Endodermal cell (in vitro differentiated cells): ENCODE measurements at regions not wholly inside any gene's neighbourhood (a gene's known extent, or its start where the extent isn't known, plus 50 kb on each side); places are given as distances from the start of the nearest gene placed in this dataset.

Experiments
- DNase-seq: peaks from one replicate; pipeline ENCODE4 v3.0.0-alpha.2; 2017
- H3K27ac ChIP-seq: 2 replicates; pipeline ENCODE4 v1.5.1; 2013; ENCODE audit warnings: mild to moderate bottlenecking, low read depth, low read length, moderate library complexity
- H3K27me3 ChIP-seq: 2 replicates; pipeline ENCODE4 v1.6.1; 2013; ENCODE audit warnings: mild to moderate bottlenecking, low read length, moderate library complexity; ENCODE audit not compliant: insufficient read depth, control insufficient read depth, poor library complexity, severe bottlenecking
- H3K36me3 ChIP-seq: 2 replicates; pipeline ENCODE4 v1.7.0; 2013; ENCODE audit warnings: mild to moderate bottlenecking, low read length, moderate library complexity; ENCODE audit not compliant: control insufficient read depth, insufficient read depth
- H3K4me1 ChIP-seq: one replicate; pipeline ENCODE4 v1.7.0; 2013; ENCODE audit warnings: low read length; ENCODE audit not compliant: control insufficient read depth, insufficient read depth
- H3K4me3 ChIP-seq: 2 replicates; pipeline ENCODE4 v1.5.1; 2013; ENCODE audit warnings: mild to moderate bottlenecking, low read length, moderate library complexity
- H3K9ac ChIP-seq: 2 replicates; pipeline ENCODE4 v1.6.1; 2013; ENCODE audit warnings: mild to moderate bottlenecking, low read length, moderate library complexity; ENCODE audit not compliant: poor library complexity, severe bottlenecking; ENCODE audit errors: extremely low read depth
- H3K9me3 ChIP-seq: 2 replicates; pipeline ENCODE4 v1.6.1; 2013; ENCODE audit warnings: mild to moderate bottlenecking, low read length, moderate library complexity; ENCODE audit not compliant: control insufficient read depth
- H3K27ac Mint-ChIP-seq: 2 replicates; pipeline ENCODE4 v1.8.0; 2020; ENCODE audit warnings: mixed read lengths
- H3K27me3 Mint-ChIP-seq: 2 replicates; pipeline ENCODE4 v1.8.0; 2021; ENCODE audit warnings: mild to moderate bottlenecking, mixed read lengths; ENCODE audit not compliant: insufficient read depth
- H3K36me3 Mint-ChIP-seq: 2 replicates; pipeline ENCODE4 v1.8.0; 2020; ENCODE audit warnings: low read depth, mixed read lengths
- H3K4me1 Mint-ChIP-seq: 2 replicates; pipeline ENCODE4 v1.8.0; 2020; ENCODE audit warnings: mixed read lengths
- H3K4me3 Mint-ChIP-seq: 2 replicates; pipeline ENCODE4 v1.8.0; 2020; ENCODE audit warnings: mild to moderate bottlenecking, moderate library complexity, mixed read lengths
- H3K9me3 Mint-ChIP-seq: 2 replicates; pipeline ENCODE4 v1.8.0; 2020; ENCODE audit warnings: mild to moderate bottlenecking, mixed read lengths
- CTCF ChIP-seq: fragments of 200-600 bp; sonication (generic); conservative IDR thresholded peaks from 2 replicates; pipeline ENCODE4 v1.5.0; 2021; ENCODE audit warnings: antibody characterized with exemption, mild to moderate bottlenecking
- WGBS, 2 experiments: methylation state at CpG; one replicate each; pipeline versions ENCODE4 v1.1.5 to v1.1.7; 2013; ENCODE audit warnings: missing lambda C conversion rate in 2 of 2, mixed read lengths in 1 of 2; ENCODE audit not compliant: insufficient coverage in 1 of 2, insufficient read length in 1 of 2; 5-methylcytosine and 5-hydroxymethylcytosine counted together

DNA sequence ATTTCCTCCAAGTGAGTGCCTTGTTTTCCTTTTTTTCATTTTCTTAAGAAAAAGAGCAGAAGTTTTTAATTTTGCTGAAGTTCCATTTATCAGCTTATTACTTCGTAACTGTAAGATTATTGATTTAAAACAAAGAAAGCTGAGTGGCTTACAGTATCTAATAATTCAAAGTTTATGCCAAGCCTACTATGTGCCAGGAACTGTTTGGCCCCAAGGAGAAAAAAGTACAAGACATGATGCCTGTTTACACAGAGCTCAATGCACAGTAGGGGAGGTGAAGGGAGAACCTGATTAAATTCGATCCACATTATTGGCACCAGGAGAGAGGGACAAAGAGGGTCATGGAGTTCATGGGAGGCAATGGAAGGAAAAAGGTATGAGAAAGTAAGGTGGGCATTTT is 419.3 kb upstream of the ZMIZ1 start:
- peaks cover 11% of the 10 kb centered on the region for H3K9me3 Mint-ChIP-seq
- 79 to 92% methylated on average over 2 of the region's 2 CpGs for WGBS, 2 experiments
- H3K4me1 Mint-ChIP-seq, result peaks cover 5% of the 10 kb centered on the region
- no peak overlapping the region for H3K27ac Mint-ChIP-seq
- DNase-seq, result no peak
- H3K27me3 ChIP-seq, result peaks cover 3% of the 10 kb centered on the region
- H3K36me3 ChIP-seq, result no peaks in the 10 kb centered on the region
- H3K4me1 ChIP-seq, result no peaks in the 10 kb centered on the region
- peaks cover 5% of the 10 kb centered on the region for H3K27me3 Mint-ChIP-seq
- no peaks in the 10 kb centered on the region for H3K36me3 Mint-ChIP-seq
- H3K4me3 ChIP-seq, result no peak overlapping the region
- TF ChIP-seq CTCF, result no peak
- no peak overlapping the region for H3K4me3 Mint-ChIP-seq
- peaks cover 8% of the 10 kb centered on the region for H3K9me3 ChIP-seq
- H3K9ac ChIP-seq, result no peak overlapping the region
- H3K27ac ChIP-seq, result no peak overlapping the region

GRCh38 chr10:78650122-78650521 is 418.6 kb upstream of the ZMIZ1 start:
- H3K27ac ChIP-seq, result no peak overlapping the region
- no peaks in the 10 kb centered on the region for H3K36me3 ChIP-seq
- H3K9ac ChIP-seq, result no peak overlapping the region

GRCh38 chr10:78651287-78651686 is 417.5 kb upstream of the ZMIZ1 start:
- H3K9ac ChIP-seq, result no peak overlapping the region
- H3K4me1 ChIP-seq, result no peaks in the 10 kb centered on the region
- H3K9me3 Mint-ChIP-seq, result no peaks in the 10 kb centered on the region
- no peak for DNase-seq
- no peak overlapping the region for H3K27ac Mint-ChIP-seq
- peaks cover 5% of the 10 kb centered on the region for H3K4me1 Mint-ChIP-seq
- no peaks in the 10 kb centered on the region for H3K36me3 ChIP-seq
- H3K4me3 ChIP-seq, result no peak overlapping the region
- 95 to 100% methylated on average over 1 to 4 of the region's 4 CpGs for WGBS, 2 experiments
- no peak overlapping the region for H3K27ac ChIP-seq
- peaks cover 5% of the 10 kb centered on the region for H3K27me3 ChIP-seq
- H3K27me3 Mint-ChIP-seq, result peaks cover 5% of the 10 kb centered on the region
- H3K4me3 Mint-ChIP-seq, result no peak overlapping the region
- TF ChIP-seq CTCF, result no peak
- no peaks in the 10 kb centered on the region for H3K36me3 Mint-ChIP-seq
- H3K9me3 ChIP-seq, result no peaks in the 10 kb centered on the region

More at GRCh38 chr10:78650122-78650521, 418.6 kb upstream of the ZMIZ1 start:
- H3K27me3 ChIP-seq, result peaks cover 5% of the 10 kb centered on the region
- H3K27ac Mint-ChIP-seq, result no peak overlapping the region
- H3K4me1 ChIP-seq, result no peaks in the 10 kb centered on the region
- H3K9me3 Mint-ChIP-seq, result peaks cover 5% of the 10 kb centered on the region
- peaks cover 5% of the 10 kb centered on the region for H3K27me3 Mint-ChIP-seq
- H3K36me3 Mint-ChIP-seq, result no peaks in the 10 kb centered on the region
- no peak for DNase-seq
- TF ChIP-seq CTCF, result no peak
- peaks cover 5% of the 10 kb centered on the region for H3K4me1 Mint-ChIP-seq
- H3K4me3 Mint-ChIP-seq, result no peak overlapping the region
- H3K9me3 ChIP-seq, result peaks cover under 1% of the 10 kb centered on the region
- H3K4me3 ChIP-seq, result no peak overlapping the region
